Fibroblast of pulmonary artery (primary cell): ENCODE measurements at regions not wholly inside any gene's neighbourhood (a gene's known extent, or its start where the extent isn't known, plus 50 kb on each side); places are given as distances from the start of the nearest gene placed in this dataset.

Experiments
- DNase-seq: peaks from one replicate; pipeline ENCODE4 v3.0.0-alpha.2; 2010; ENCODE audit warnings: low read depth
- H3K4me3 ChIP-seq: replicated peaks from 2 replicates; pipeline ENCODE4 v1.5.1; 2011; ENCODE audit warnings: low read depth, mild to moderate bottlenecking, control low read depth, low read length, moderate library complexity
- CTCF ChIP-seq: IDR thresholded peaks from 2 replicates; pipeline ENCODE4 v1.5.1; 2011; ENCODE audit warnings: mild to moderate bottlenecking, control low read depth, low read length, inconsistent platforms; ENCODE audit errors: missing control alignments

GRCh38 chr15:87582169-87582568 is 674.4 kb downstream of the NTRK3 start:
- no peak overlapping the region for H3K4me3 ChIP-seq
- DNase-seq: no peak
- no peak for TF ChIP-seq CTCF

GRCh38 chr15:87579537-87579936 is 677.0 kb downstream of the NTRK3 start:
- no peak for DNase-seq
- TF ChIP-seq CTCF: no peak
- H3K4me3 ChIP-seq: no peak overlapping the region

DNA sequence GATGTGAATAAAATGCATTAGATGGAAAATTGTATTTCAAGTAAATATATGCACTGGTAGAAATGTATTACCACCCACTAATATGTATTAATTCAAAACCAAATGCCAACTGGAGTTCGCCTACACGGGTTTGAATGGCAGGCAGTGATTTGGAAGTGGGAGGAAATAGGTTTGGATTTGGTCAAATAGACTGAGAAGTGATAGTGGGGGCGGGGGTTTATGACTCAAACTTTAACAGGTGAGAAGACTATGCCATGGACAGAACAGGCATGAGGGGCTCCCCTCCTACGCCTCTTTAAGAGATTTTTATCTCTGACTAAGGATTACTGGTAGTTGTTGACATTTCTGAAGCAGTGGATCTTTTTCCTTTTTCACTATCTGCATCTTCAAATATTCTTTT is 677.8 kb downstream of the NTRK3 start:
- TF ChIP-seq CTCF: no peak
- H3K4me3 ChIP-seq: no peak overlapping the region
- DNase-seq: no peak

GRCh38 chr15:87577336-87577735 is 679.2 kb downstream of the NTRK3 start:
- TF ChIP-seq CTCF: no peak
- no peak overlapping the region for H3K4me3 ChIP-seq
- DNase-seq: no peak

GRCh38 chr15:87576486-87577176 is 679.9 kb downstream of the NTRK3 start:
- no peak overlapping the region for H3K4me3 ChIP-seq
- TF ChIP-seq CTCF: no peak
- no peak for DNase-seq

DNA sequence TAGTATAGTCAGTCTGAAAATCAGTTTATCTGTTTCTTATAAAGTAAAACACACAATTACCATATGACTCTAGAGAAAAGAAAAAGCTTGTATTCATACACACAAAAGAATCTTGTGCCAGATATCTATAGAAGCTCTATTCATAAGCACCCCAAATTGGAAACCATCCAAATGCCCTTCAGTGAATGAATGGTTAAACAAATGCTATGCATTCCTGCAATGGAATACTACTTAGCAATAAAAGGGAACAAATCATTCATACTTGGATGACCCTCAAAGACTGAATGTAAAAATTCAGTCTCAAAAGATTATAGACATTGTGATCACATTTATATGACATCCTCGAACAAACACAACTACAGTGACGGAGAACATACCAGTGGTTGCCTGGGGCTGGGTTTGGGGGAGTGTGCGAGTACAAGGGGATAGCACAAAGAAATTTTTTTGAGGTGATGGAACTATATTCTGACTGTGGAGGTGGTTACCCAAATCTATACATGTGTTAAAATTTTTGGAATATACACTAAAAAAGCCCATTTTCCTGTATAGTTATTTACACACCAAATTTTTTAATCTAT is 680.6 kb downstream of the NTRK3 start:
- H3K4me3 ChIP-seq: no peak overlapping the region
- no peak for DNase-seq
- no peak for TF ChIP-seq CTCF

DNA sequence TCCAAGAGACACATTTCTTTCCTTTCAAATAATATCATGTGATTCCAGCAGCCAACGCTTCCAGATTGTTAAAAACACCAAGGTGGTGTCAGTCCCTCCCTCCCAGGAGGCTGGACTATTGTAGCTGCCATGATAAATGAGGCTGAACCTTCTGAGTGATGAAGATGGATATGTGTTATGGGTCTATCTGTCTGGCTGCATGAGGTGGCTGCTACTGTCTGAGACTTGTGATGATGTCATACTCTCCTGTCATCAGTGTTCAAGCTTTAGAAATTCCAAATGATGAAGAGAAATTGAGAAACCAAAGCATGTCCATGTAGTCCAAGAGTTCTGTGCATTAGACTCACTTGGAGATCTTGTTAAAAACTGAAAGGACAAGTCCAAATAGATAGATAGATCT is 683.0 kb downstream of the NTRK3 start:
- no peak overlapping the region for H3K4me3 ChIP-seq
- DNase-seq: no peak
- no peak for TF ChIP-seq CTCF
